CD14-positive monocyte (primary cell): ENCODE measurements at regions not wholly inside any gene's neighbourhood (a gene's known extent, or its start where the extent isn't known, plus 50 kb on each side); places are given as distances from the start of the nearest gene placed in this dataset.

Experiments used
- DNase-seq, 3 donors: peaks; one replicate each; pipeline ENCODE4 v3.0.0-alpha.2; 2011 to 2022
- H2AFZ ChIP-seq: 2 replicates; pipeline ENCODE4 v1.6.0; 2012; ENCODE audit warnings: mild to moderate bottlenecking, low read depth, low read length, inconsistent platforms; ENCODE audit not compliant: insufficient read depth, poor library complexity, severe bottlenecking
- H3K27ac ChIP-seq, 2 donors: 1 replicate in 1 of 2; 2 replicates in 1 of 2; pipeline ENCODE4 v1.5.1; 2012 to 2013; ENCODE audit warnings: low read length in 2 of 2, control low read depth in 1 of 2, inconsistent platforms in 1 of 2, low read depth in 1 of 2, mild to moderate bottlenecking in 1 of 2
- H3K27me3 ChIP-seq, 2 donors: one replicate each; pipeline versions ENCODE4 v1.6.0 to v1.6.1; 2011 to 2013; ENCODE audit warnings: low read length in 2 of 2; ENCODE audit not compliant: control insufficient read depth in 2 of 2, insufficient read depth in 2 of 2
- H3K36me3 ChIP-seq, 2 donors: replicated peaks in 1 of 2; 1 replicate in 1 of 2; 2 replicates in 1 of 2; pipeline versions ENCODE4 v1.5.1 to v1.6.1; 2012 to 2013; ENCODE audit warnings: low read length in 2 of 2, control low read depth in 1 of 2, inconsistent platforms in 1 of 2, mild to moderate bottlenecking in 1 of 2; ENCODE audit not compliant: insufficient read depth in 2 of 2, control insufficient read depth in 1 of 2
- H3K4me1 ChIP-seq, 2 donors: 1 replicate in 1 of 2; 2 replicates in 1 of 2; pipeline versions ENCODE4 v1.5.1 to v1.6.1; 2012 to 2013; ENCODE audit warnings: low read length in 2 of 2, control low read depth in 1 of 2, inconsistent platforms in 1 of 2, mild to moderate bottlenecking in 1 of 2, moderate library complexity in 1 of 2; ENCODE audit not compliant: insufficient read depth in 2 of 2, control insufficient read depth in 1 of 2
- H3K4me2 ChIP-seq: replicated peaks from 2 replicates; pipeline ENCODE3; 2012; ENCODE audit warnings: low read length, moderate library complexity, mild to moderate bottlenecking; ENCODE audit not compliant: poor library complexity, severe bottlenecking; ENCODE audit errors: extremely low read depth
- H3K4me3 ChIP-seq, 3 experiments: fragments of 200-600 bp in 1 of 3; sonication (generic) in 1 of 3; replicated peaks in 1 of 3; 1 replicate in 2 of 3; 2 replicates in 1 of 3; pipeline ENCODE4 v1.5.1; 2011 to 2013; ENCODE audit warnings: low read length in 3 of 3, mild to moderate bottlenecking in 3 of 3, control low read depth in 2 of 3, low read depth in 2 of 3, inconsistent platforms in 1 of 3, moderate library complexity in 1 of 3
- H3K79me2 ChIP-seq: 2 replicates; pipeline ENCODE4 v1.6.0; 2012; ENCODE audit warnings: mild to moderate bottlenecking, control low read depth, inconsistent platforms, low read length, moderate library complexity; ENCODE audit not compliant: insufficient read depth
- H3K9ac ChIP-seq: 2 replicates; pipeline ENCODE4 v1.6.0; 2017; ENCODE audit warnings: low read length, mild to moderate bottlenecking; ENCODE audit not compliant: insufficient read depth, poor library complexity, severe bottlenecking
- H3K9me3 ChIP-seq, 2 donors: replicated peaks in 1 of 2; 1 replicate in 1 of 2; 2 replicates in 1 of 2; pipeline versions ENCODE4 v1.5.1 to v1.6.1; 2012 to 2013; ENCODE audit warnings: low read length in 2 of 2, control low read depth in 1 of 2; ENCODE audit not compliant: control insufficient read depth in 1 of 2, insufficient read depth in 1 of 2
- H4K20me1 ChIP-seq: 2 replicates; pipeline ENCODE4 v1.6.0; 2012; ENCODE audit warnings: mild to moderate bottlenecking, low read length, control low read depth, moderate library complexity; ENCODE audit not compliant: insufficient read depth
- H3K27ac Mint-ChIP-seq, 7 donors: one replicate each; pipeline ENCODE4 v1.8.0; 2020; ENCODE audit warnings: mild to moderate bottlenecking in 7 of 7, mixed read lengths in 7 of 7, moderate library complexity in 6 of 7, inconsistent platforms in 2 of 7
- H3K27me3 Mint-ChIP-seq, 3 donors: one replicate each; pipeline ENCODE4 v1.8.0; 2021 to 2022; ENCODE audit warnings: low read depth in 3 of 3, mild to moderate bottlenecking in 3 of 3, mixed read lengths in 3 of 3, moderate library complexity in 3 of 3, inconsistent platforms in 1 of 3
- H3K36me3 Mint-ChIP-seq, 2 donors: one replicate each; pipeline ENCODE4 v1.8.0; 2020; ENCODE audit warnings: mixed read lengths in 2 of 2, inconsistent platforms in 1 of 2, mild to moderate bottlenecking in 1 of 2
- H3K4me1 Mint-ChIP-seq: one replicate; pipeline ENCODE4 v1.8.0; 2020; ENCODE audit warnings: mild to moderate bottlenecking, mixed read lengths
- H3K4me3 Mint-ChIP-seq, 2 donors: one replicate each; pipeline ENCODE4 v1.8.0; 2020; ENCODE audit warnings: mild to moderate bottlenecking in 2 of 2, mixed read lengths in 2 of 2, moderate library complexity in 1 of 2
- H3K9me3 Mint-ChIP-seq, 7 donors: one replicate each; pipeline ENCODE4 v1.8.0; 2020 to 2022; ENCODE audit warnings: mixed read lengths in 7 of 7, mild to moderate bottlenecking in 6 of 7, moderate library complexity in 6 of 7, inconsistent platforms in 2 of 7
- whole genome bisulfite sequencing: methylation state at CpG from one replicate; pipeline ENCODE4 v1.1.5; 2013; ENCODE audit warnings: missing lambda C conversion rate; ENCODE audit not compliant: insufficient coverage; 5-methylcytosine and 5-hydroxymethylcytosine counted together
- intact Hi-C, 2 donors: fragments of 100-400 bp; cut with micrococcal nuclease; formaldehyde crosslinking; loops; one replicate each; pipeline versions ENCODE4 v1.15.0 to v1.15.1; 2023
- TF ChIP-seq, protein P1 (sequence below): fragments of 200-600 bp; IDR thresholded peaks from one replicate; pipeline ENCODE4 v1.8.0; 2022; ENCODE audit warnings: antibody characterized with exemption, mild to moderate bottlenecking

DNA sequence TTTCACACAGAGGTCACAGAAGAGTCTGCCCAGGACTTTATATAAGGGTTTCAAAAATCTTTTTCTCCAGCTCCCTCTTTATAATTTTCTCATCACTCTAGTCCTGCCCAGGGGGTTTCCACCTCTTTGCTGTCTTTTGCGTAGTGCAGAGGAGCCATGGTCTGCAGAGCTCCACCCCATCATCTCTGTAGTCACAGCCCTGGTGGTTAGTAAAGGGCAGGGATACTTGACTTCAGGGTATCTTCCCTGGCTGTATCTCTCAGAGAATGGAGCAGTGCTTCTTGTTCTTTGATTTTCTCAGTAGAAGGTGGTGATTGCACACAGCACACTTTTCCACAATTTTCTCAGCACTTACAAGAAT, 900.6 kb upstream of the COX7C start:
- peaks cover 0 to 15% (median 5%) of the 10 kb centered on the region in 7 donors for H3K9me3 Mint-ChIP-seq

DNA sequence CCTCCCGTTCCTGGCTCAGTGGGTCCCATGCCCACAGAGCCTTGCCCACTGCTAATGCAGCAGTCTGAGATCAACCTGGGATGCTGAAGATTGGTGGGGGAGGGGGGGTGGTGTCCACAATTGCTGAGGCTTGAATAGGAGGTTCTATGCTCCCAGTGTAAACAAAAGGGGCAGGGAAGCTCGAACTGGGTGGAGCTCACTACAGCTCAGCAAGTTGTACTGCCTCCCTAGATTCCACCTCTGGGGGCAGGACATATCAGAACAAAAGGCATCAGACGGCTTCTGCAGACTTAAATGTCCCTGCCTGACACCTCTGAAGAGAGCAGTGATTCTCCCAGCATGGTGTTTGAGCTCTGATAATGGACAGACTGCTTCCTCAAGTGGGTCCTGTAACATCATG, 885.6 kb upstream of the COX7C start:
- H3K9ac ChIP-seq: no peak overlapping the region
- intact Hi-C loops: no loop called here
- Mint-ChIP-seq H3K36me3 (no peaks in the 10 kb centered on the region), H3K27ac (no peak overlapping the region), H3K27me3 (peaks cover 0 to 1% (median 0%) of the 10 kb centered on the region in 3 donors), H3K9me3 (peaks cover 0 to 5% (median 2%) of the 10 kb centered on the region in 7 donors), H3K4me3 (no peak overlapping the region), H3K4me1 (no peaks in the 10 kb centered on the region)
- no peaks in the 10 kb centered on the region for H4K20me1 ChIP-seq
- H3K36me3 ChIP-seq: no peaks in the 10 kb centered on the region
- DNase-seq: no peak
- peaks cover 7 to 9% of the 10 kb centered on the region in 2 donors for H3K9me3 ChIP-seq
- no peak overlapping the region for H3K27ac ChIP-seq
- 85% methylated on average over 3 of the region's 3 CpGs for WGBS
- TF ChIP-seq, protein P1, sequence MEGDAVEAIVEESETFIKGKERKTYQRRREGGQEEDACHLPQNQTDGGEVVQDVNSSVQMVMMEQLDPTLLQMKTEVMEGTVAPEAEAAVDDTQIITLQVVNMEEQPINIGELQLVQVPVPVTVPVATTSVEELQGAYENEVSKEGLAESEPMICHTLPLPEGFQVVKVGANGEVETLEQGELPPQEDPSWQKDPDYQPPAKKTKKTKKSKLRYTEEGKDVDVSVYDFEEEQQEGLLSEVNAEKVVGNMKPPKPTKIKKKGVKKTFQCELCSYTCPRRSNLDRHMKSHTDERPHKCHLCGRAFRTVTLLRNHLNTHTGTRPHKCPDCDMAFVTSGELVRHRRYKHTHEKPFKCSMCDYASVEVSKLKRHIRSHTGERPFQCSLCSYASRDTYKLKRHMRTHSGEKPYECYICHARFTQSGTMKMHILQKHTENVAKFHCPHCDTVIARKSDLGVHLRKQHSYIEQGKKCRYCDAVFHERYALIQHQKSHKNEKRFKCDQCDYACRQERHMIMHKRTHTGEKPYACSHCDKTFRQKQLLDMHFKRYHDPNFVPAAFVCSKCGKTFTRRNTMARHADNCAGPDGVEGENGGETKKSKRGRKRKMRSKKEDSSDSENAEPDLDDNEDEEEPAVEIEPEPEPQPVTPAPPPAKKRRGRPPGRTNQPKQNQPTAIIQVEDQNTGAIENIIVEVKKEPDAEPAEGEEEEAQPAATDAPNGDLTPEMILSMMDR: no peak
- no peaks in the 10 kb centered on the region for H3K79me2 ChIP-seq
- no peak overlapping the region for H3K4me3 ChIP-seq
- H3K4me2 ChIP-seq: no peak overlapping the region
- no peaks in the 10 kb centered on the region for H3K27me3 ChIP-seq
- H3K4me1 ChIP-seq: no peaks in the 10 kb centered on the region
- no peak overlapping the region for H2AFZ ChIP-seq

More for the DNA sequence above, 900.6 kb upstream of the COX7C start:
- Mint-ChIP-seq H3K4me3 (no peak overlapping the region), H3K4me1 (no peaks in the 10 kb centered on the region), H3K27ac (no peak overlapping the region), H3K27me3 (no peaks in the 10 kb centered on the region), H3K36me3 (no peaks in the 10 kb centered on the region)
- no peaks in the 10 kb centered on the region for H4K20me1 ChIP-seq
- no peak overlapping the region for H2AFZ ChIP-seq
- no peak overlapping the region for H3K9ac ChIP-seq
- H3K4me1 ChIP-seq: no peaks in the 10 kb centered on the region
- no peaks in the 10 kb centered on the region for H3K79me2 ChIP-seq
- intact Hi-C loops: no loop called here
- H3K9me3 ChIP-seq: peaks cover 7 to 12% of the 10 kb centered on the region in 2 donors
- no peaks in the 10 kb centered on the region for H3K36me3 ChIP-seq
- no peak overlapping the region for H3K4me3 ChIP-seq
- no peak overlapping the region for H3K4me2 ChIP-seq
- TF ChIP-seq, protein P1: no peak
- DNase-seq: no peak
- WGBS: no CpG with 5 or more reads among the region's 1 CpG
- no peaks in the 10 kb centered on the region for H3K27me3 ChIP-seq
- H3K27ac ChIP-seq: no peak overlapping the region
